GM19035 (cell line): ENCODE measurements at regions not wholly inside any gene's neighbourhood (a gene's known extent, or its start where the extent isn't known, plus 50 kb on each side); places are given as distances from the start of the nearest gene placed in this dataset.

Experiments
- ATAC-seq: cut with Tn5 transposase; IDR thresholded peaks from one replicate; pipeline ENCODE4 v1.9.1; 2021; ENCODE audit not compliant: unreplicated experiment

GRCh38 chr9:10961883-10962282, 349.1 kb upstream of the PTPRD start:
- no peak for ATAC-seq

- no peak for ATAC-seq
Measured at GRCh38 chr9:10983251-10983650, 370.4 kb upstream of the PTPRD start.

GRCh38 chr9:10999646-11000045, 386.8 kb upstream of the PTPRD start:
- ATAC-seq = no peak

GRCh38 chr9:11001546-11001945, 388.7 kb upstream of the PTPRD start:
- no peak for ATAC-seq

GRCh38 chr9:11002705-11003104, 389.9 kb upstream of the PTPRD start:
- no peak for ATAC-seq

GRCh38 chr9:11003836-11004235, 391.0 kb upstream of the PTPRD start:
- no peak for ATAC-seq

- ATAC-seq = no peak
Measured at GRCh38 chr9:11011696-11012095, 398.9 kb upstream of the PTPRD start.

GRCh38 chr9:11016081-11016480, 403.3 kb upstream of the PTPRD start:
- ATAC-seq = no peak

GRCh38 chr9:11023201-11023600, 410.4 kb upstream of the PTPRD start:
- ATAC-seq = no peak

GRCh38 chr9:11025775-11026174, 413.0 kb upstream of the PTPRD start:
- no peak for ATAC-seq

GRCh38 chr9:11038366-11038765, 425.6 kb upstream of the PTPRD start:
- ATAC-seq = no peak

GRCh38 chr9:11039006-11039405, 426.2 kb upstream of the PTPRD start:
- no peak for ATAC-seq

GRCh38 chr9:11045589-11045988, 432.8 kb upstream of the PTPRD start:
- no peak for ATAC-seq

GRCh38 chr9:11063263-11063662, 450.5 kb upstream of the PTPRD start:
- no peak for ATAC-seq

GRCh38 chr9:11064909-11065308, 452.1 kb upstream of the PTPRD start:
- no peak for ATAC-seq

GRCh38 chr9:11072176-11072575, 459.4 kb upstream of the PTPRD start:
- no peak for ATAC-seq

GRCh38 chr9:11086561-11086960, 473.8 kb upstream of the PTPRD start:
- no peak for ATAC-seq

- ATAC-seq = no peak
Measured at GRCh38 chr9:11088821-11089374, 476.1 kb upstream of the PTPRD start.

GRCh38 chr9:11092974-11093373, 480.2 kb upstream of the PTPRD start:
- no peak for ATAC-seq

GRCh38 chr9:11097020-11097419, 484.2 kb upstream of the PTPRD start:
- no peak for ATAC-seq

- ATAC-seq = no peak
Measured at GRCh38 chr9:11103525-11103924, 490.7 kb upstream of the PTPRD start.

- ATAC-seq = no peak
Measured at GRCh38 chr9:11107196-11107595, 494.4 kb upstream of the PTPRD start.

GRCh38 chr9:11128156-11128555, 515.4 kb upstream of the PTPRD start:
- no peak for ATAC-seq

GRCh38 chr9:11135851-11136250, 523.0 kb upstream of the PTPRD start:
- ATAC-seq = no peak
